GM18907 (cell line): ENCODE measurements at regions not wholly inside any gene's neighbourhood (a gene's known extent, or its start where the extent isn't known, plus 50 kb on each side); places are given as distances from the start of the nearest gene placed in this dataset.
A peak's percentile ranks its signal among the peaks of the same experiment; 100 is the strongest.
"Not testable (repeated sequence)": the region's sequence is repeated elsewhere in the genome, so short reads cannot be mapped to it uniquely, and the experiment has no call there.

ENCODE experiments used
- ATAC-seq: cut with Tn5 transposase; IDR thresholded peaks from one replicate; pipeline ENCODE4 v1.9.1; 2021; ENCODE audit warnings: mild to moderate bottlenecking, moderate library complexity; ENCODE audit not compliant: unreplicated experiment

- no peak for ATAC-seq
These were observed 148.4 kb upstream of the CLINT1 start for GRCh38 chr5:158007336-158007735.

GRCh38 chr5:157999696-158000095, 140.8 kb upstream of the CLINT1 start:
- no peak for ATAC-seq

DNA sequence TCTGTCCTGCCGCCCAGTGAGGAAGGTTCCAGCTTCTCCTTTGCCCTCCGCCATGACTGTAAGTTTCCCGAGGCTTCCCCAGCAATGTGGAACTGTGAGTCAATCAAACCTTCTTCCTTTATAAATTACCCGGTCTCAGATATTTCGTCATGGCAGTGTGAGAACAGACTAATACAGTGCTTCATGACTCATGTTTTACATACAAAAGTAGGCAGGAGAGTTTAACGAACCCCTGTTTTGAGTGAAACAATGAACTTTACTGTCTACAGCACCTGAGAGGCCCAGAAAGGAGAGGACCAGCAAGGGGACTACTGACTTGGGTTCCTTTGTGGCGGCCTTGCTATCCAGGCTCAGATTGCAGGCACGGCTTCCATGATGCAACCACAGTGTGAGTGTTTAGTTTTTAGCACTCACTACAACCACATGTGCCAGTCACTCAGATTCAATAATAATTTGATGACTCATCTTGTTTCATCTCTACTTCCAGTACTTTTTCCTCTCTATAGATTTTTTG, 139.1 kb upstream of the CLINT1 start:
- ATAC-seq: no peak

- ATAC-seq: peak; percentile 77
These were observed 136.1 kb upstream of the CLINT1 start for GRCh38 chr5:157994906-157995519.

DNA sequence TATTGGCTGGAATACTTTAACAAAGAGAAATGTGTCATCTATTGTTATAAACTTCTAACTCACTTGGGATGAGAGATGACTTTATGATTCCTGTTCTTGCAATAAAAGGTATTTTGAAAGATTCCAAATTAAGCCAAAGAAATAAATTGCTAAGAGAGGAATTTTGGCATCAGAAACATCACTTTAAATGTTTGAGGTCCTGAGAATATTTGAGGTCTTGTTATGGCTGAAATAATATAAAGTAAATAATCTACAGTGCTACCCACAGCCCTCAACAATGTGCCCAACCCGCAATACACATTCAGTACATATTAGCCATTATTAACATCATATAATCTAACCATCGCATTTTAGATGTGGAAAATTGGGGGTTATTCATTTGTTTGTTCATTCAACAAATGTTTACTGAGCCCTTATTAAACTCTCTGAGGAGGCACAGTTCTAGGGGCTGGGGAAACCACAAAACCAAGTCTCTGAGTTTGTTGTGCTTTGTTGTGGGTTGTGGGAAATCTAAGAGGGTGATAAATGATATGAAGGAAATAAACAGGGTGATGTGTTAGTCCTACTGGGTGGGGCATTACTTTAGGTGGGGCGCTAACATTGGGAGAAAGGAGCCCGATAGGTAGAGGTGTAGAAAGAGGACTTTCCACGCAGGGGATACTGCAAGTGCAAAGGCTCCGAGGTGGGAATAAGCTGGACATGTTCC, 135.2 kb upstream of the CLINT1 start:
- ATAC-seq: no peak

DNA sequence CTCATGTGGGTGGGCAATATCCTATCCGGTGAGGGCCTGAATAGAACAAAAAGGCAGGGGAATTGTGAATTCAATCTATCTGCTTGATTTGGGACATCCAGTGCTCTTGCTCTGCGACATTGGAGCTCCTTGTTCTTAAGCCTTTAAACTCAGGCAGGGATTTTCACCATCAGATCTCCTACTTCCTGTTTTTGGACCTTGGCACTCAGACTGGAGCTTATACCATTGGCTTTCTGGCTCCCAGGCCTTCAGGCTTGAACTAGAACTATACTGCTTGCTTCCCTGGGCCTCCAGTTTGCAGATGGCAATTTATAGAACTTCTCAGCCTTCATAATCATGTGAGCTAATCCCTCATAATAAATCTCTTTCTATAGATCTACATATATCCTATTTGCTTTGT, 134.3 kb upstream of the CLINT1 start:
- no peak for ATAC-seq

DNA sequence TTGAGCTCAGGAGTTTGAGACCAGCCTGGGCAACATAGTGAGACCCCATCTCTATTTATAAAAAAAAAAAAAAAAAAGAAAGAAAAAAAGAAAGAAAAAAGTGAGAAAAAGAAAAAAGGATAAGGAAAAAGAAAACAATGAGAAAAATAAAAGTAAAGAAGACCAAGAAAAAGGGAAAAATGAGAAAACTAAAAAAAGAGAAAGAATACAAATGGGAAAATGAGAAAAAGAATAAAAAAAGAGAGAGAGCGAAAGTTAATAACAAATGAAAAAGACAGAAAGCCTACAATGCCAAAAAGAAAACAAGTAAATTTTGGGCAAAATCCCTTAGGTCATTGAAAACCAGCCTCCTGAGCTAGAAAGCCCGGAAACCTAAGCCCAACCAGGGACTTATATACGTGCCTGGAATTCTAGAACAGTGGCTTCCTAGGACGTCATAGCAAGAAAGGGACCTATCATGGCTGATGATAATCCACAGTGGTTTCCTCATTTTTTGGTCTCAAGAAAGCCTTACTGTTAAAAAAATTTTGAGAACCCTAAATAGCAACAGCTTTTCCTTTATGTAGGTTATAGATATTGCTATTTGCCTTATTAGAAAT, 131.7 kb upstream of the CLINT1 start:
- ATAC-seq: no peak

- no peak for ATAC-seq
These were observed 130.4 kb upstream of the CLINT1 start for GRCh38 chr5:157989296-157989695.

- no peak for ATAC-seq
These were observed 128.3 kb upstream of the CLINT1 start for GRCh38 chr5:157987259-157987658.

DNA sequence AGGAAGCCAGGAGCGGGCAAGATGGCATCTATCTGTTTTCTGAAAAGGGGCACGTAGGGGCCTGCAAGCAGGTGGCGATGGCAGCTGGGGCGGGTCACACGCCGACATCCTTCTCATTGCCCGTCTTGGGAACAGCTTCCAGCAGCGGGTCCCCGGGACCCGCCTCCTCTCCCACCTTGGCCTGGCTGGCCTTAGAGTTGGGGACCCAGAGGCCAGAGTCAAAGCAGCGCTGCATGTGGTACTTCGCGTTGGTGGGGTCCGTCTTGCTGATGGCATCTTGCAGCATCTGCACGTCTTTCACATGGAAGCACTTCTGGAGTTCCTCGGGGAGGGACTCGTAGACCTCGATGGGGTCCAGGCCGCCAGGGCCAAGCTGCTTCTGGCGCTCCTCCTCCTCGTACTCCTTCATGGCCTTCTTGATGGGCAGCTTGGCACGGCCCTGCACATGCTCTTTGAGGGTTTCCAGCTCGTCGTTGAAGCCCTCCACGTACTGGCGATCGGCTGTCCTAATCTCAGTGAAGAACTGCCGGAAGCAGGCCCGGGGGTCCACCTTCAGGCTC, 127.6 kb upstream of the CLINT1 start:
- no peak for ATAC-seq

DNA sequence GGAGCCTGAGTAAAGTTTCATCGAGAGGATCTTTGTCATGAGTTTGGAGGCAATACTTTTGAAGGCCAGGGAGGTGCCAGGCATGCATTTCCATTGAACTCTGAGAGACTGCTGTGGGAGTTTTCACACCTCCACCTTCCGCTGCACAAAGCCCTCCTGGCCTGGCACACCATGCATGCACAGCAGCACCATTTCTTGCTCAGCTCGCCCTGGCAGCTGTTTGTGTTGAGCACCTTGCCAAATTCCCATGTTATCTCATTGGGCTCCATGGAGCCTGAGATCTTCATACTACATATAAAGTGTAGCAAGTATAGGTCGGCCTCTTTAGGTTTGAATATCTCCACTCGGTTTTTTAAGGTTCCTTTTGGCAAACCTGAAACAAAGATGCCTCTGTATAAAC, 125.7 kb upstream of the CLINT1 start:
- ATAC-seq: no peak

DNA sequence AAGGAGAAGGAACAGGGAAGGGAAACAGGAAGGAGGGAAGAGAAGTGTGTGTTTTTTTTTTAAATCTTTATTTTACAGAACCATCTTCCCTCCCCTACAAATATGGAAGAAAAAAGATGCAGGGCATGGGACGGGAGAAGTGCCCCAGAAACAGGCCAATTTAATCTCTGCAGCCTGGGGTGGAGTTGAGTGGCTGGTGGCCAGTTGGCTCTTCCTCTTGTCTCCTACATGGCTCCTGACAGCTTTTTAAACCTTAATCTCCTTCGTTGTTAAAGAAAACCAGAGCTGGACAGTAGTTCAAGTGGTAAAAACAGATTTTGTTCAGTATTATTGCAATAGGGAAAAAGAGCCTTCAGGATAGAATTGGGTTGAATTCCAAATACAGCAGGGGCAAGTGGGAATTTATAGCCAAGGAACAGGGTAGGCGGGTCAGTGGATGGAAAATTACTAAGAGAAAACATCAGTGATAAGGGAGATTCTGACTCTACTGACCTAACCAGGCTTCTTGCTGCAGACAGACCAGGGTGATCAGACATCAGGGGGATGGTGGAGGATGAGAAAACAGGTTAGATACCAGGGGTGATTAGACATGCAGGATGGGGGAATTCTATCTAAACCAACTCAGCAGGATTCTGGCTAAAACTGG, 125.1 kb upstream of the CLINT1 start:
- no peak for ATAC-seq

- no peak for ATAC-seq
These were observed 119.1 kb upstream of the CLINT1 start for GRCh38 chr5:157978061-157978460.

DNA sequence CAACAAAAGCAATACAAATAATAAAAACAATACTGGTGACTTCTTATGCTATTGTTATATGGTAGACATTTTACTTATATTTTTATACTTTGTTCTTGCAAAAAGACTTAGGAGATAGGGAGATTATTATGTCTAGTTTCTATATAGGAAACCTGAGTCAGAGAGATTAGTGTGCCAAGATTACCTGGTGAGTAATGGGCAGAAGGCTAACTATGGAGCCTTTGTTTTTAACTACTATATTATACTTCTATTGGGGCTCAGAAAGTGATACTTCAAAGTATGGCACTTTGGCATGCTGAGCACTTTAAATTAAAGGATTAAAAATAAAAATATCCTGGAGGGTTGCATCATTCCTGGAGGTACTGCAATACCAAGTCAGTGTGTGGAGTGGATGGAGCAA, 117.5 kb upstream of the CLINT1 start:
- ATAC-seq: no peak

DNA sequence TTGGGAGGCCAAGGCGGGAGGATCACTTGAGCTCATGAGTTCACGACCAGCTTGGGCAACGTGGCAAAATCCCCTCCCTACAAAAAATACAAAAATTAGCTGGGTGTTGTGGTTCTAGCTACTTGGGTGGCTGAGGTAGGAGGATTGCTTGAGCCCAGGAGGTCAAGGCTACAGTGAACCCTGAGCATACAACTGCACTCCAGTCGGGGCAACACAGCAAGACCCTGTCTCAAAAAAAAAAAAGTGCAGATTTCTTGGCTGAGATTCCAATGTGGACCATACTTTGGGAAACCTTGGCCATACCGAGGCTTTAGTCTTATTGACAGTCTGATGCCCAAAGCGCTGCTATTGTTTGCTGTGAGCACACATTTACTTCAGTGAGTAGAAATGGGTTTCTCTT, 113.6 kb upstream of the CLINT1 start:
- ATAC-seq: no peak

GRCh38 chr5:157971571-157972216, 112.7 kb upstream of the CLINT1 start:
- no peak for ATAC-seq

DNA sequence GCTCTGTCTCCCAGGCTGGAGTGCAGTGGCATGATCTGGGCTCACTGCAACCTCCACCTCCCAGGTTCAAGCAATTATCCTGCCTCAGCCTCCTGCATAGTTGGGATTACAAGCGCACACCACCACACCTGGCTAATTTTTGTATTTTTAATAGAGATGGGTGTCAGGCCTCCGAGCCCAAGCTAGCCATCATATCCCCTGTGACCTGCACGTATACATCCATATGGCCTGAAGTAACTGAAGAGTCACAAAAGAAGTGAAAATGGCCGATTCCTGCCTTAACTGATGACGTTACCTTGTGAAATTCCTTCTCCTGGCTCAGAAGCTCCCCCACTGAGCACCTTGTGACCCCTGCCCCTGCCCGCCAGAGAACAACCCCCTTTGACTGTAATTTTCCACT, 109.6 kb upstream of the CLINT1 start:
- not testable (repeated sequence) for ATAC-seq

- ATAC-seq: no peak
These were observed 107.0 kb upstream of the CLINT1 start for GRCh38 chr5:157965989-157966388.

DNA sequence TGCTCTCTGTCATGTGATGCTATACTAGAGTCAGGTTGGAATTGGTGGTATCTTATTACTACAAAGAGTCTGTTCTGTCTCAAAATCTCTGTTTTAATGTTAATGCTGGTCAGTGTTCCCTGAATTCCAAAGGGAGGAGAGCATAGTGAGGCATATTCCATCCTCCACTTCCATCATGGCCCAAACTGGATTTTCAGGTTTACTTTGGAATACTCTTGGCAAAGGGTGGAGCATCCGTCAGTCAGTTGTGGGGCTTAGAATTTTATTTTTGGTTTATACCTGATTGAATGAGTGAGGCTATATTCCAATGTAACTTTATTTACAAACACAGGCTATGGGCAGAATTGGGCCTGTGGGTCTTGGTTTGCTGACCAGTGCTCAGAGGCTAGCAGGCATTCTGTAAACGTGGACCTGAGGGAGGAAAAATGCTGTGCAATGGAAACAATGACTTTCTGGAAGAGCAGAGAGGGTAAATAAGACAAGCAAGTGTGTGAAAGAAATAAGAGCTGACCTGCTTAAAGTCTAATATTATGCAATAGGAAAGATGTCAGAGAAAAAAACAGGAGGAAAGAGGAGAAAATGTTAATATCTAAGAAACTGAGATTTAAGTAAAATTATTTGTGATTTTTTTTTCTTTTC, 106.2 kb upstream of the CLINT1 start:
- no peak for ATAC-seq

DNA sequence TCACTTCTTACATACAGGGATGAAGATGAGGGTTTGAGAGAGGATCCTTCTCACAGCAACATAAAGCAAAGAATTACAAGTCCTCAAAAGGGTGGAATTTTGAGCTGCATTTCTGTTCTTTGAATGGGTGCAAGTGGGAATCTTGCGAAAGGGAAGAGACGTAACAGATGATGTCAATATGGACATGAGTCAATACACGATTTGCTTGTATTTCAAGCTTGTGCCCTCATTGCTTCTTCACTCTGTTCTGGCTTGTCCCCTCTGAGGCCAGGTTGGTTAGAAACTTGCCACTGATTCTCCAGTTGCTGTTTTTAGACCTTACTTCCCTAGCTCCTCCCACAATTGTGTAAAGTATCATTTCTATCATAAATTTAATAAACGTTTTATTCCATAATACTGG, 104.8 kb upstream of the CLINT1 start:
- no peak for ATAC-seq
